WTC11 (cell line): ENCODE measurements at regions not wholly inside any gene's neighbourhood (a gene's known extent, or its start where the extent isn't known, plus 50 kb on each side); places are given as distances from the start of the nearest gene placed in this dataset.

Experiments
- ATF2 ChIP-seq: sonication (generic); formaldehyde crosslinking; IDR thresholded peaks from 2 replicates; pipeline ENCODE4 v1.8.1; 2022; ENCODE audit warnings: low read depth, missing genetic modification reagents, borderline replicate concordance
- CTCF ChIP-seq: fragments of 200-600 bp; IDR thresholded peaks from 2 replicates; pipeline ENCODE4 v1.8.0; 2022; ENCODE audit warnings: antibody characterized with exemption
- ESRRA ChIP-seq: sonication (generic); formaldehyde crosslinking; IDR thresholded peaks from 2 replicates; pipeline ENCODE4 v1.8.1; 2022; ENCODE audit warnings: mild to moderate bottlenecking, missing genetic modification reagents, borderline replicate concordance
- ETV6 ChIP-seq: sonication (generic); formaldehyde crosslinking; IDR thresholded peaks from 2 replicates; pipeline ENCODE4 v1.8.1; 2022; ENCODE audit warnings: mild to moderate bottlenecking, missing genetic modification reagents
- FOXK1 ChIP-seq: sonication (generic); formaldehyde crosslinking; IDR thresholded peaks from 2 replicates; pipeline ENCODE4 v1.8.0; 2022; ENCODE audit warnings: mild to moderate bottlenecking, moderate library complexity, missing genetic modification reagents
- GRHL2 ChIP-seq: fragments of 250-450 bp; sonication (Bioruptor Pico); IDR thresholded peaks from 2 replicates; pipeline ENCODE4 v1.8.0; 2022; ENCODE audit warnings: mild to moderate bottlenecking, moderate library complexity; ENCODE audit not compliant: insufficient replicate concordance, severe bottlenecking
- MAX ChIP-seq: sonication (generic); formaldehyde crosslinking; IDR thresholded peaks from 2 replicates; pipeline ENCODE4 v1.8.0; 2022; ENCODE audit warnings: mild to moderate bottlenecking, missing genetic modification reagents
- MYBL2 ChIP-seq: sonication (generic); formaldehyde crosslinking; IDR thresholded peaks from 2 replicates; pipeline ENCODE4 v1.8.1; 2023; ENCODE audit warnings: mild to moderate bottlenecking, moderate library complexity, missing genetic modification reagents
- NR1H2 ChIP-seq: sonication (generic); formaldehyde crosslinking; IDR thresholded peaks from 2 replicates; pipeline ENCODE4 v1.9.0; 2021; ENCODE audit warnings: mild to moderate bottlenecking, moderate library complexity, missing genetic modification reagents
- NR2C2 ChIP-seq: sonication (generic); formaldehyde crosslinking; IDR thresholded peaks from 2 replicates; pipeline ENCODE4 v1.8.0; 2022; ENCODE audit warnings: mild to moderate bottlenecking, missing genetic modification reagents
- USF2 ChIP-seq: sonication (generic); formaldehyde crosslinking; IDR thresholded peaks from 2 replicates; pipeline ENCODE4 v1.8.1; 2023; ENCODE audit warnings: mild to moderate bottlenecking, missing genetic modification reagents, moderate library complexity
- ZNF416 ChIP-seq: fragments of 250-450 bp; sonication (Bioruptor Pico); IDR thresholded peaks from 2 replicates; pipeline ENCODE4 v1.9.0; 2021; ENCODE audit warnings: mild to moderate bottlenecking, inconsistent platforms
- ZNF423 ChIP-seq: fragments of 250-450 bp; sonication (Bioruptor Pico); IDR thresholded peaks from 2 replicates; pipeline ENCODE4 v2.1.2; 2022; ENCODE audit warnings: mild to moderate bottlenecking, moderate library complexity

GRCh38 chr10:70969188-70969587 lies 80.8 kb upstream of the PCBD1 start:
- TF ChIP-seq NR1H2 (no peak), NR2C2 (no peak), CTCF (no peak), ZNF416 (CRISPR knock-in tag) (no peak), FOXK1 (no peak), MAX (CRISPR knock-in tag) (no peak), USF2 (CRISPR knock-in tag) (no peak), ESRRA (CRISPR knock-in tag) (no peak), ZNF423 (CRISPR knock-in tag) (no peak), GRHL2 (CRISPR knock-in tag) (no peak), ATF2 (no peak), MYBL2 (CRISPR knock-in tag) (no peak), ETV6 (no peak)
